ENCODE measurements at regions not wholly inside any gene's neighbourhood (a gene's known extent, or its start where the extent isn't known, plus 50 kb on each side); places are given as distances from the start of the nearest gene placed in this dataset.

GRCh38 chr2:191557841-191558240, 120.1 kb upstream of the NABP1 start:
- Histone ChIP-seq H3K9me3 (ENCODE audit: control insufficient read depth in 2 of 2, insufficient read depth in 1 of 2, low read depth in 1 of 2, low read length in 1 of 2) (no peaks in the 10 kb centered on the region), H3K4me3 (ENCODE audit: low read depth in 1 of 3, low read length in 3 of 3) (no peak overlapping the region), H3K4me1 (ENCODE audit: control insufficient read depth in 3 of 3, insufficient read depth in 2 of 3, low read depth in 1 of 3, low read length in 2 of 3) (no peaks in the 10 kb centered on the region), H3K27ac (ENCODE audit: low read depth in 1 of 3, low read length in 2 of 3) (no peak overlapping the region), H3K36me3 (ENCODE audit: control insufficient read depth in 3 of 3, insufficient read depth in 2 of 3, low read depth in 1 of 3, low read length in 3 of 3) (no peaks in the 10 kb centered on the region), H3K27me3 (ENCODE audit: control insufficient read depth in 3 of 3, insufficient read depth in 3 of 3, low read length in 3 of 3) (no peaks in the 10 kb centered on the region)
- FAIRE-seq (no peak), DNase-seq (no peak)
- 86 to 90% (median 88%) methylated on average over 5 of the region's 5 CpGs for WGBS, 3 donors

DNA sequence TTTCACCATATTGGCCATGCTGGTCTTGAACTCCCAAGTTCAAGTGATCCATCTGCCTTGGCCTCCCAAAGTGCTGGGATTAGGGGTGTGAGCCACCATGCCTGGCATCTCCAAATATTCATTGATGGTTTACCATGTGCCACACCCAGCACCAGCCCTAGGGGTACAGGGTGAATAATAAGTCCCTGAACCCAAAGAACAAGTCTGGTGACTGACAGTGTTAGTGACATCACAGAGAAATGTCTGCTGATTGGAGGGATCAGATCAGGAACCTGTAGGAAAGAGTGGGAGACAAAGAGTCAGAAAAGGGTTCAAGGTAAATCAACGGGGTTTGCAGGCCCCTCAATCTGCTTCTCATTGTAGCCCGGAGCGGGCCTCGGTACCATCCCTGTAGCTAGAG, 118.4 kb upstream of the NABP1 start:
- Histone ChIP-seq H3K9me3 (ENCODE audit: control insufficient read depth in 2 of 2, insufficient read depth in 1 of 2, low read depth in 1 of 2, low read length in 1 of 2) (no peaks in the 10 kb centered on the region), H3K27ac (ENCODE audit: low read depth in 1 of 3, low read length in 2 of 3) (no peak overlapping the region), H3K36me3 (ENCODE audit: control insufficient read depth in 3 of 3, insufficient read depth in 2 of 3, low read depth in 1 of 3, low read length in 3 of 3) (no peaks in the 10 kb centered on the region), H3K4me3 (ENCODE audit: low read depth in 1 of 3, low read length in 3 of 3) (no peak overlapping the region), H3K4me1 (ENCODE audit: control insufficient read depth in 3 of 3, insufficient read depth in 2 of 3, low read depth in 1 of 3, low read length in 2 of 3) (peaks cover 0 to 3% (median 0%) of the 10 kb centered on the region in 3 donors), H3K27me3 (ENCODE audit: control insufficient read depth in 3 of 3, insufficient read depth in 3 of 3, low read length in 3 of 3) (no peaks in the 10 kb centered on the region)
- 88 to 93% (median 93%) methylated on average over 4 of the region's 4 CpGs for WGBS, 3 donors
- FAIRE-seq (no peak), DNase-seq (no peak)

DNA sequence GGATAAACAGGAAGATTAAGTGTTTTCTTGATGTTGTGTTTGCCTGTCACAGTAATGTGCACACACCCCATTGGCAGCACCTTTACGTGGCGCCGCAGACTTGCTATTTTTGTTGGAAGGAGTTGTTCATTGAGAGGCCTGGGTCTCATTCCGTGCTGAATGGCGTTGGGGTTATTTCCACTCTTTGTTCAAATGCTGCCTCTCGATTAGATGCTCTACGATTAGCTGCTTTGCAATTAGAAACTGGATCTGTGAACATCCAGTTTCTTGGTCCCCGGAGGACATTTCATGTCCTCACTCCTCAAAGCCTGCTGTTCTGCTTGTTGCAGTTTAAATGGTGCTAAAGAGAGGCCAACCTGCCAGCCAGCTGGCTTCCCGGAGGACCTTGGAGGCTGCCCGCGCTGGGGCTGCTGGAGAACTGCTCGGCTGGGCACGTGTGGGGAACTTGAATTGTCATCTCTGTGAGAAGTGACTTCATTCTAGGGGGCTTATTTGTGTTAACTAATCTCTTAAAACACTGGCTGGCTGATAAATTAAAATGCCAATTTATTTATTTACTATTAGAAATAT, 117.4 kb upstream of the NABP1 start:
- 80 to 89% (median 89%) methylated on average over 13 of the region's 13 CpGs for WGBS, 3 donors
- no peaks in the 10 kb centered on the region for H3K27me3 ChIP-seq (ENCODE audit: control insufficient read depth in 3 of 3, insufficient read depth in 3 of 3, low read length in 3 of 3)
- peaks cover 0 to 12% (median 2%) of the 10 kb centered on the region in 3 donors for H3K4me1 ChIP-seq (ENCODE audit: control insufficient read depth in 3 of 3, insufficient read depth in 2 of 3, low read depth in 1 of 3, low read length in 2 of 3)
- H3K9me3 ChIP-seq (ENCODE audit: control insufficient read depth in 2 of 2, insufficient read depth in 1 of 2, low read depth in 1 of 2, low read length in 1 of 2) = no peaks in the 10 kb centered on the region
- no peak overlapping the region for H3K4me3 ChIP-seq (ENCODE audit: low read depth in 1 of 3, low read length in 3 of 3)
- DNase-seq (no peak), FAIRE-seq (no peak)
- H3K36me3 ChIP-seq (ENCODE audit: control insufficient read depth in 3 of 3, insufficient read depth in 2 of 3, low read depth in 1 of 3, low read length in 3 of 3) = no peaks in the 10 kb centered on the region
- no peak overlapping the region for H3K27ac ChIP-seq (ENCODE audit: low read depth in 1 of 3, low read length in 2 of 3)

DNA sequence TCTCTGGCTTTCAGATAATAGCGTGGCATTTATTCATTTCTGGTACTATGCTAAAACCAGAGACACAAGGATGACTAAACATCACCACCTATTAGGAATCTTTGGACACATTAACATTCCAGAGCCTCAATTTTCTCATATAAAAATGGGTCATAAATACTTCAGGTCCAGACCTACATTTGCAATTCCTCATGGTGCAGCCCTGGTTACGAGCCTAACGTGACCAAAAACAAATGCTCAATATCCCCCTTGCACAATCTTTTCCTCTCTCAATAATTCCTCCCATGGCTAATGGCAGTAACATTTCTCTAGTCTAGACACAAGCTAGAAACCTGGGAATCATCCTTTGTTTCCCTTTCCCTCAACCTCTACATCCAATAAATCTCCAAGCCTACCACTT, 112.8 kb upstream of the NABP1 start:
- H3K27me3 ChIP-seq (ENCODE audit: control insufficient read depth in 3 of 3, insufficient read depth in 3 of 3, low read length in 3 of 3) = no peaks in the 10 kb centered on the region
- H3K4me1 ChIP-seq (ENCODE audit: control insufficient read depth in 3 of 3, insufficient read depth in 2 of 3, low read depth in 1 of 3, low read length in 2 of 3) = peaks cover 0 to 36% (median 10%) of the 10 kb centered on the region in 3 donors
- no peak overlapping the region for H3K4me3 ChIP-seq (ENCODE audit: low read depth in 1 of 3, low read length in 3 of 3)
- 81 to 91% (median 82%) methylated on average over 3 of the region's 3 CpGs for WGBS, 3 donors
- DNase-seq (no peak), FAIRE-seq (no peak)
- H3K9me3 ChIP-seq (ENCODE audit: control insufficient read depth in 2 of 2, insufficient read depth in 1 of 2, low read depth in 1 of 2, low read length in 1 of 2) = no peaks in the 10 kb centered on the region
- peak overlapping the region; percentile 60 to 74 (median 60) for H3K27ac ChIP-seq (ENCODE audit: low read depth in 1 of 3, low read length in 2 of 3)
- no peaks in the 10 kb centered on the region for H3K36me3 ChIP-seq (ENCODE audit: control insufficient read depth in 3 of 3, insufficient read depth in 2 of 3, low read depth in 1 of 3, low read length in 3 of 3)

GRCh38 chr2:191565647-191566198, 112.2 kb upstream of the NABP1 start:
- Histone ChIP-seq H3K4me1 (ENCODE audit: control insufficient read depth in 3 of 3, insufficient read depth in 2 of 3, low read depth in 1 of 3, low read length in 2 of 3) (peaks cover 0 to 36% (median 10%) of the 10 kb centered on the region in 3 donors), H3K36me3 (ENCODE audit: control insufficient read depth in 3 of 3, insufficient read depth in 2 of 3, low read depth in 1 of 3, low read length in 3 of 3) (no peaks in the 10 kb centered on the region), H3K27me3 (ENCODE audit: control insufficient read depth in 3 of 3, insufficient read depth in 3 of 3, low read length in 3 of 3) (no peaks in the 10 kb centered on the region), H3K4me3 (ENCODE audit: low read depth in 1 of 3, low read length in 3 of 3) (no peak overlapping the region), H3K27ac (ENCODE audit: low read depth in 1 of 3, low read length in 2 of 3) (peak overlapping the region; percentile 74 to 78 (median 74)), H3K9me3 (ENCODE audit: control insufficient read depth in 2 of 2, insufficient read depth in 1 of 2, low read depth in 1 of 2, low read length in 1 of 2) (no peaks in the 10 kb centered on the region)
- 22 to 57% (median 23%) methylated on average over 4 of the region's 4 CpGs for WGBS, 3 donors
- DNase-seq (peak; percentile 87 to 88), FAIRE-seq (no peak)

DNA sequence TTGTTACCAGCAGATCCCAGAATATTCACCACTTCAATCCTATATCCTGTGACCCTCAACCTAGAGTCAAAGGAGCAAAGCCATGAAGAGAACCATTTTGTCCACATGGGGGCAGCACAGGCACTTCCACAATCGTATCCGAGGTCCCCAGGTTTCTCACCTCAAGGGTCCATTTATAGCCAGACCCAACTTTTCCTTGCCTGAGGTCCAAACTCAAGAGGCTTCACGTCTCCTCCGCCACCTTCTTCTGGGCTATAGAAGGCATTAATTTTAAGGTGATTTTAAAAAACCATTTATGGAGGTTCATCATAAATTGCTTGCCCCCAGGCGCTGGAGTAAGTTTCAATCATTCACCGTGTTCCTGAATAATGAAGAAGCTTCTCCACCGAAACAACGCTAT, 111.6 kb upstream of the NABP1 start:
- H3K27ac ChIP-seq (ENCODE audit: low read depth in 1 of 3, low read length in 2 of 3) = peak overlapping the region; percentile 74 to 78 (median 74)
- no peak for FAIRE-seq

GRCh38 chr2:191567206-191567605, 110.7 kb upstream of the NABP1 start:
- WGBS, 3 donors = 16 to 65% (median 44%) methylated on average over 3 of the region's 3 CpGs
- FAIRE-seq (no peak), DNase-seq (peak; percentile 57 to 88)
- Histone ChIP-seq H3K9me3 (ENCODE audit: control insufficient read depth in 2 of 2, insufficient read depth in 1 of 2, low read depth in 1 of 2, low read length in 1 of 2) (no peaks in the 10 kb centered on the region), H3K4me3 (ENCODE audit: low read depth in 1 of 3, low read length in 3 of 3) (no peak overlapping the region), H3K36me3 (ENCODE audit: control insufficient read depth in 3 of 3, insufficient read depth in 2 of 3, low read depth in 1 of 3, low read length in 3 of 3) (no peaks in the 10 kb centered on the region), H3K4me1 (ENCODE audit: control insufficient read depth in 3 of 3, insufficient read depth in 2 of 3, low read depth in 1 of 3, low read length in 2 of 3) (peaks cover 0 to 36% (median 10%) of the 10 kb centered on the region in 3 donors), H3K27me3 (ENCODE audit: control insufficient read depth in 3 of 3, insufficient read depth in 3 of 3, low read length in 3 of 3) (no peaks in the 10 kb centered on the region), H3K27ac (ENCODE audit: low read depth in 1 of 3, low read length in 2 of 3) (peak overlapping the region in 1 of 3 donors; percentile 74)

More for the DNA sequence above, 111.6 kb upstream of the NABP1 start:
- peaks cover 0 to 36% (median 10%) of the 10 kb centered on the region in 3 donors for H3K4me1 ChIP-seq (ENCODE audit: control insufficient read depth in 3 of 3, insufficient read depth in 2 of 3, low read depth in 1 of 3, low read length in 2 of 3)
- no peaks in the 10 kb centered on the region for H3K9me3 ChIP-seq (ENCODE audit: control insufficient read depth in 2 of 2, insufficient read depth in 1 of 2, low read depth in 1 of 2, low read length in 1 of 2)
- WGBS, 3 donors = 67 to 71% (median 69%) methylated on average over 8 of the region's 8 CpGs
- H3K36me3 ChIP-seq (ENCODE audit: control insufficient read depth in 3 of 3, insufficient read depth in 2 of 3, low read depth in 1 of 3, low read length in 3 of 3) = no peaks in the 10 kb centered on the region
- no peaks in the 10 kb centered on the region for H3K27me3 ChIP-seq (ENCODE audit: control insufficient read depth in 3 of 3, insufficient read depth in 3 of 3, low read length in 3 of 3)
- peak; percentile 74 to 85 for DNase-seq
- no peak overlapping the region for H3K4me3 ChIP-seq (ENCODE audit: low read depth in 1 of 3, low read length in 3 of 3)

GRCh38 chr2:191569025-191569424, 108.9 kb upstream of the NABP1 start:
- Histone ChIP-seq H3K27me3 (ENCODE audit: control insufficient read depth in 3 of 3, insufficient read depth in 3 of 3, low read length in 3 of 3) (no peaks in the 10 kb centered on the region), H3K9me3 (ENCODE audit: control insufficient read depth in 2 of 2, insufficient read depth in 1 of 2, low read depth in 1 of 2, low read length in 1 of 2) (no peaks in the 10 kb centered on the region), H3K4me3 (ENCODE audit: low read depth in 1 of 3, low read length in 3 of 3) (no peak overlapping the region), H3K36me3 (ENCODE audit: control insufficient read depth in 3 of 3, insufficient read depth in 2 of 3, low read depth in 1 of 3, low read length in 3 of 3) (no peaks in the 10 kb centered on the region), H3K27ac (ENCODE audit: low read depth in 1 of 3, low read length in 2 of 3) (no peak overlapping the region), H3K4me1 (ENCODE audit: control insufficient read depth in 3 of 3, insufficient read depth in 2 of 3, low read depth in 1 of 3, low read length in 2 of 3) (peaks cover 0 to 36% (median 10%) of the 10 kb centered on the region in 3 donors)
- no peak for FAIRE-seq
- 60 to 92% (median 92%) methylated on average over 2 of the region's 2 CpGs for WGBS, 3 donors
- DNase-seq = no peak
